Panc1 (cell line): ENCODE measurements at regions not wholly inside any gene's neighbourhood (a gene's known extent, or its start where the extent isn't known, plus 50 kb on each side); places are given as distances from the start of the nearest gene placed in this dataset.

Experiments used
- ATAC-seq: fragments of 200-7000 bp; cut with Tn5 transposase; 2 replicates; pipeline ENCODE4 v1.9.1; 2020; ENCODE audit warnings: mild to moderate bottlenecking, moderate library complexity
- BruUV-seq: library from RNA; stranded (reverse); fragments of 400-500 nt; replicated peaks from 2 replicates; lab custom pipeline; 2021; lab: Mats Ljungman, UMichigan
- CTCF ChIA-PET: fragments of 300-600 bp; sonication (Branson Sonifier 250); formaldehyde crosslinking; loops from one replicate; lab custom pipeline; 2022; ENCODE audit warnings: antibody characterized with exemption; lab: Charles Lee
- POLR2A ChIA-PET: fragments of 300-600 bp; sonication (Branson Sonifier 250); formaldehyde crosslinking; loops from one replicate; lab custom pipeline; 2022; ENCODE audit warnings: antibody characterized with exemption; lab: Charles Lee
- DNase-seq: peaks from one replicate; pipeline ENCODE4 v3.0.0-alpha.2; 2010; ENCODE audit warnings: low read depth, low spot score
- H3K27ac ChIP-seq: 2 replicates; pipeline ENCODE4 v1.5.1; 2011; ENCODE audit warnings: mild to moderate bottlenecking, low read length, inconsistent platforms
- H3K27me3 ChIP-seq: fragments of 200-500 bp; sonication (Bioruptor generic); 2 replicates; pipeline ENCODE4 v1.6.0; 2014; ENCODE audit warnings: low read length, inconsistent platforms; ENCODE audit not compliant: control insufficient read depth, insufficient read depth
- H3K36me3 ChIP-seq: fragments of 200-500 bp; sonication (Bioruptor generic); 2 replicates; pipeline ENCODE4 v1.5.1; 2014; ENCODE audit warnings: inconsistent platforms, mild to moderate bottlenecking, low read length, moderate library complexity; ENCODE audit not compliant: control insufficient read depth, insufficient read depth
- H3K4me1 ChIP-seq: 2 replicates; pipeline ENCODE4 v1.5.1; 2011; ENCODE audit warnings: inconsistent platforms, mild to moderate bottlenecking, low read length, moderate library complexity; ENCODE audit not compliant: control insufficient read depth, insufficient read depth
- H3K4me3 ChIP-seq, 2 experiments: 2 replicates each; pipeline ENCODE4 v1.5.1; 2011 to 2012; ENCODE audit warnings: low read depth in 2 of 2, low read length in 2 of 2, mild to moderate bottlenecking in 2 of 2, inconsistent platforms in 1 of 2, moderate library complexity in 1 of 2
- H3K9me3 ChIP-seq: fragments of 200-500 bp; sonication (Bioruptor generic); 2 replicates; pipeline ENCODE4 v1.5.1; 2014; ENCODE audit warnings: low read depth, mild to moderate bottlenecking, inconsistent platforms, low read length, moderate library complexity; ENCODE audit not compliant: control insufficient read depth, insufficient read depth
- POLR2AphosphoS5 ChIP-seq: IDR thresholded peaks from 2 replicates; pipeline ENCODE4 v1.6.1; 2012; ENCODE audit warnings: mild to moderate bottlenecking, low read depth, low read length, moderate library complexity
- REST ChIP-seq, 2 experiments: IDR thresholded peaks; 2 replicates each; pipeline ENCODE4 v1.6.1; 2011 to 2012; ENCODE audit warnings: low read depth in 2 of 2, control low read depth in 1 of 2, low read length in 1 of 2, mild to moderate bottlenecking in 1 of 2, moderate library complexity in 1 of 2; ENCODE audit not compliant: insufficient read depth in 1 of 2
- SIN3A ChIP-seq: IDR thresholded peaks from 2 replicates; pipeline ENCODE4 v1.6.1; 2012; ENCODE audit warnings: low read depth, mild to moderate bottlenecking, low read length, moderate library complexity, borderline replicate concordance; ENCODE audit not compliant: insufficient read depth
- TCF7L2 ChIP-seq: IDR thresholded peaks from 2 replicates; pipeline ENCODE4 v1.6.1; 2011; ENCODE audit warnings: mild to moderate bottlenecking, low read depth, low read length, inconsistent platforms
- in situ Hi-C: cut with HindIII; loops from 2 replicates; pipeline ENCODE4 v1.10.0; 2016; ENCODE audit warnings: low sequenced_read_pairs, low pct_unique_long_range_greater_than_20kb
- intact Hi-C: fragments of 100-400 bp; cut with micrococcal nuclease; formaldehyde crosslinking; loops from one replicate; pipeline ENCODE4 v1.10.0; 2022; ENCODE audit not compliant: unreplicated experiment
- TF ChIP-seq, protein P1 (sequence below): fragments of 450-650 bp; IDR thresholded peaks from 2 replicates; pipeline ENCODE4 v1.5.1; 2017; ENCODE audit warnings: mild to moderate bottlenecking

- no peaks in the 10 kb centered on the region for H3K36me3 ChIP-seq
- no TSS peak for BruUV-seq
- TF ChIP-seq, protein P1, sequence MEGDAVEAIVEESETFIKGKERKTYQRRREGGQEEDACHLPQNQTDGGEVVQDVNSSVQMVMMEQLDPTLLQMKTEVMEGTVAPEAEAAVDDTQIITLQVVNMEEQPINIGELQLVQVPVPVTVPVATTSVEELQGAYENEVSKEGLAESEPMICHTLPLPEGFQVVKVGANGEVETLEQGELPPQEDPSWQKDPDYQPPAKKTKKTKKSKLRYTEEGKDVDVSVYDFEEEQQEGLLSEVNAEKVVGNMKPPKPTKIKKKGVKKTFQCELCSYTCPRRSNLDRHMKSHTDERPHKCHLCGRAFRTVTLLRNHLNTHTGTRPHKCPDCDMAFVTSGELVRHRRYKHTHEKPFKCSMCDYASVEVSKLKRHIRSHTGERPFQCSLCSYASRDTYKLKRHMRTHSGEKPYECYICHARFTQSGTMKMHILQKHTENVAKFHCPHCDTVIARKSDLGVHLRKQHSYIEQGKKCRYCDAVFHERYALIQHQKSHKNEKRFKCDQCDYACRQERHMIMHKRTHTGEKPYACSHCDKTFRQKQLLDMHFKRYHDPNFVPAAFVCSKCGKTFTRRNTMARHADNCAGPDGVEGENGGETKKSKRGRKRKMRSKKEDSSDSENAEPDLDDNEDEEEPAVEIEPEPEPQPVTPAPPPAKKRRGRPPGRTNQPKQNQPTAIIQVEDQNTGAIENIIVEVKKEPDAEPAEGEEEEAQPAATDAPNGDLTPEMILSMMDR = no peak
- TF ChIP-seq POLR2AphosphoS5 (no peak), REST (IDR thresholded peaks at IDR 0.05; ENCODE audit: insufficient read depth in 1 of 2, low read depth in 2 of 2, low read length in 1 of 2) (no peak), TCF7L2 (no peak), SIN3A (no peak)
- no peak overlapping the region for H3K4me3 ChIP-seq
- H3K27ac ChIP-seq = no peak overlapping the region
- in situ Hi-C loops (no loop called here), intact Hi-C loops (no loop called here)
- ChIA-PET POLR2A (no interaction called here), CTCF (no interaction called here)
- ATAC-seq = no peak
- H3K27me3 ChIP-seq = peaks cover 4% of the 10 kb centered on the region
- no peaks in the 10 kb centered on the region for H3K4me1 ChIP-seq
- H3K9me3 ChIP-seq = no peaks in the 10 kb centered on the region
- DNase-seq = no peak
Observed at GRCh38 chr12:107331471-107331870, 238.1 kb upstream of the CRY1 start.

- POLR2A ChIA-PET = no interaction called here
- Histone ChIP-seq H3K36me3 (no peaks in the 10 kb centered on the region), H3K4me3 (no peak overlapping the region), H3K4me1 (no peaks in the 10 kb centered on the region), H3K27me3 (peaks cover 7% of the 10 kb centered on the region), H3K27ac (no peak overlapping the region), H3K9me3 (no peaks in the 10 kb centered on the region)
- intact Hi-C loops = no loop called here
- ATAC-seq = no peak
- TF ChIP-seq REST (IDR thresholded peaks at IDR 0.05; ENCODE audit: insufficient read depth in 1 of 2, low read depth in 2 of 2, low read length in 1 of 2) (no peak), SIN3A (no peak)
- no TSS peak for BruUV-seq
- DNase-seq = no peak
- CTCF ChIA-PET = no interaction called here
- in situ Hi-C loops = no loop called here
Observed at GRCh38 chr12:107331912-107332311, 238.6 kb upstream of the CRY1 start.
